WI38 (cell line): ENCODE measurements at regions not wholly inside any gene's neighbourhood (a gene's known extent, or its start where the extent isn't known, plus 50 kb on each side); places are given as distances from the start of the nearest gene placed in this dataset.

Experiments
- H3K4me3 ChIP-seq: 2 replicates; pipeline ENCODE4 v1.5.1; 2011; ENCODE audit warnings: low read depth, mild to moderate bottlenecking, control low read depth, low read length
- CTCF ChIP-seq: IDR thresholded peaks from 2 replicates; pipeline ENCODE4 v1.5.1; 2012; ENCODE audit warnings: low read depth, mild to moderate bottlenecking, control low read depth, low read length

GRCh38 chr9:115362640-115363039 is 244.7 kb upstream of the TNC start:
- TF ChIP-seq CTCF, result no peak
- H3K4me3 ChIP-seq, result no peak overlapping the region

DNA sequence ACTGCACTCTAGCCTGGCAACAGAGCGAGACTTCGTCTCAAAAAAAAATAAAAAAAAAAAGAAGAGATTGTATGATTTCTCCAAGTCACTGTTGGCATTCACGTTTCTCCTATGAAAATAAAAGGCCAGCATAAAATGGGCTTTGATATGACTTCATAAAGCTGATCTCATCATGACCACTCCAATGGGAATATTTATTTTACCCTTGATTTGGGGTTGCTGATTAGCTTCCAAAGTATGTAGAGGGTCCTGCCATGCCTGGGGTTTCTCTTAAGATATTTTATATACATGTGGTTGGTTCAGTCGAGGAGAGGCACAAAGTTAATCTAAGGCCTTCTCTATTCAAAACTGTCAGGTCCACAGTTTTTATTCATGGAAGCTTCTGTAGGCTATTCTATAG is 247.0 kb upstream of the TNC start:
- no peak overlapping the region for H3K4me3 ChIP-seq
- TF ChIP-seq CTCF, result no peak

DNA sequence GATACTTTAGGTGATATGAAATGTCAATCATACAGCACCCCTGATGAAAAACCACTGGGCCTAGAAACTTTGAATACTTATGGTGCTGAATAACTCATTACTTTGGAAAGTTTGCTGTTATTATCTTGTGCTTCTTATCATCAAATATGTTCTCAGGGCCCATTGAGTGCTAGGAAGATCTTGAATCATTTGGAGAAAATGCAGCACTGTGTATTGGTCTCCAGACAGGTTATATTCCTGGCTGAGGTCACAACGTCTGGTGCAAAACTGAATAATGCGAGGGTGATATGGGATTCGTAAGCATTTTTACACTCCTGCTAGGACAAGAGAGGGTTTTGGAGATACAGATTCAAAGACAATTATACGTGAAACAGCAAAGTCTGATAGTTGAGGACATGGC is 249.4 kb upstream of the TNC start:
- TF ChIP-seq CTCF, result no peak
- no peak overlapping the region for H3K4me3 ChIP-seq

DNA sequence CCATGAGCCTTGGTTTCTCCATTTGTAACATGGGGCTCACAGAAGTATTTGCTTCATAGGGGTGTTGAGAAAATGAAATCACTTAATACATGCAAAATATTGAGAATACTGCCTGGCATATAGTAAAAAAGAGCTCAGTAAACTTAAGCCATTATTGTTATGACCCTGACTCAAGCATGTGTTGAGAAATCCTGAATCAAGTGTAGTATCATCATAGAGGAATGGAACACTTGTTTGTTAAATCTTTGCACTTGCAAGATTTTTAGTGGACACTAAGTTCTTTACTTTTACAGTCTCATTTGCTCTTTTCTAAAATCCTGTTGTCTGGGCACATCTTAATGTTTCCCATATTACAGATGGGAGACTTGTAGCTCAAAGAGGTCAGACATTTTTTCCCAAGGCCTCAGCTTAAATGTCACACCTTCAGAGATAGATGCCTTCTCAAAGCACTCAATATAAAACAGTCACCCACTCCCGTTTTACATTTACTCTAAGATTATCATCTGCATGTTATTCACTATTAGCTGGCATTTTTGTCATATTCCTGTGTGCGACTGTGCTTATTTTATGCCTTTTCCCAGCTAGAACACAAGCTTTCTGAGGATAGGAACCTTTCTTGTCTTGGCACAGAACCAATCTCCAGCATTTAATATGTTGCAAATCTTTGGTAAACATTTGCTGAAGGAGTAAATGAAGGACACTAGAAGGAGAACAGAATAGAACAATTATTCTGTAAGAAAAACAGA is 250.0 kb upstream of the TNC start:
- TF ChIP-seq CTCF, result no peak
- H3K4me3 ChIP-seq, result no peak overlapping the region

GRCh38 chr9:115369322-115369957 is 251.5 kb upstream of the TNC start:
- no peak overlapping the region for H3K4me3 ChIP-seq
- TF ChIP-seq CTCF, result no peak

GRCh38 chr9:115373000-115373709 is 255.2 kb upstream of the TNC start:
- H3K4me3 ChIP-seq, result no peak overlapping the region
- no peak for TF ChIP-seq CTCF

DNA sequence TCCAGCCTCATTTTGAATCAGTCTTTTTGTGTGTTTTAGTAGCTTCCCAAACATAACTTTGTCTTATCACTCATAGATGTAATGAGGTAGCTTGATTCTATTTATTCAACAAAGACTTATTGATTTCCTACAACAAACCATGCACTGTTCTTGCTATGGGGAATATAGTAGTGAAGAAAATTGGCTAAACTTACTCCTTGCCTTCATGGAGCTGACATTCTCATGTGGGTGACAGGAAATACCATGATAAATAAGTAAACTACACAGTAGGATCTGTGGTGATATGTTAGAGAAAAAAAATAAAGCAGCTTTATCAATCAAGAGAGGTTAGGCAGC is 255.7 kb upstream of the TNC start:
- TF ChIP-seq CTCF, result no peak
- no peak overlapping the region for H3K4me3 ChIP-seq
